Vagina (tissue), 2 donors: ENCODE measurements at regions not wholly inside any gene's neighbourhood (a gene's known extent, or its start where the extent isn't known, plus 50 kb on each side); places are given as distances from the start of the nearest gene placed in this dataset.

ENCODE experiments used
- DNase-seq, 2 donors: peaks; one replicate each; pipeline ENCODE4 v3.0.0-alpha.2; 2017; ENCODE audit errors: extremely low spot score in 2 of 2
- H3K27ac ChIP-seq: fragments of 200-600 bp; sonication (generic); one replicate; pipeline ENCODE4 v1.5.1; 2019
- H3K27me3 ChIP-seq: fragments of 200-600 bp; sonication (generic); one replicate; pipeline ENCODE4 v1.5.1; 2019
- H3K36me3 ChIP-seq, 2 donors: fragments of 200-600 bp; sonication (generic); one replicate each; pipeline ENCODE4 v1.5.1; 2017 to 2019
- H3K4me1 ChIP-seq: fragments of 200-600 bp; sonication (generic); one replicate; pipeline ENCODE4 v1.5.1; 2019
- H3K4me3 ChIP-seq, 2 donors: fragments of 200-600 bp; sonication (generic); 1 replicate in 1 of 2; 2 replicates in 1 of 2; pipeline ENCODE4 v1.5.1; 2016 to 2019
- H3K9me3 ChIP-seq: fragments of 200-600 bp; sonication (generic); one replicate; pipeline ENCODE4 v1.5.1; 2019
- CTCF ChIP-seq, 3 experiments: fragments of 450-650 bp in 2 of 3; fragments of 200-600 bp in 1 of 3; sonication (generic) in 1 of 3; IDR thresholded peaks; one replicate each; pipeline ENCODE4 v1.5.1; 2017 to 2019; ENCODE audit warnings: antibody characterized with exemption in 3 of 3, mild to moderate bottlenecking in 2 of 3, moderate library complexity in 2 of 3
- POLR2A ChIP-seq, 2 donors: fragments of 450-650 bp; IDR thresholded peaks; one replicate each; pipeline ENCODE4 v1.6.1; 2017; ENCODE audit warnings: antibody characterized with exemption in 2 of 2, mild to moderate bottlenecking in 2 of 2, moderate library complexity in 2 of 2
- POLR2AphosphoS5 ChIP-seq, 2 donors: sonication (generic); formaldehyde crosslinking; IDR thresholded peaks; one replicate each; pipeline ENCODE4 v1.9.0; 2017; ENCODE audit warnings: antibody characterized with exemption in 2 of 2, mild to moderate bottlenecking in 2 of 2, low read depth in 1 of 2; ENCODE audit not compliant: insufficient read depth in 1 of 2
- intact Hi-C: fragments of 100-400 bp; cut with DNase I; formaldehyde crosslinking; loops from one replicate; pipeline ENCODE4 v1.15.1; 2023

- Histone ChIP-seq H3K4me3 (no peak overlapping the region), H3K36me3 (no peaks in the 10 kb centered on the region), H3K4me1 (no peaks in the 10 kb centered on the region), H3K27ac (no peak overlapping the region), H3K27me3 (no peaks in the 10 kb centered on the region), H3K9me3 (no peaks in the 10 kb centered on the region)
- DNase-seq, result no peak
- TF ChIP-seq POLR2AphosphoS5 (IDR thresholded peaks at IDR 0.05; ENCODE audit: insufficient read depth in 1 of 2, low read depth in 1 of 2), result no peak
- TF ChIP-seq POLR2A (IDR thresholded peaks at IDR 0.05), result no peak
- intact Hi-C loops, result no loop called here
These were observed 70.1 kb upstream of the CCDC190 start for GRCh38 chr1:162930976-162931560.

GRCh38 chr1:162930532-162930931 is 69.6 kb upstream of the CCDC190 start:
- H3K27ac ChIP-seq, result no peak overlapping the region
- H3K4me1 ChIP-seq, result no peaks in the 10 kb centered on the region
- H3K36me3 ChIP-seq, result no peaks in the 10 kb centered on the region
- no peaks in the 10 kb centered on the region for H3K27me3 ChIP-seq
- no peaks in the 10 kb centered on the region for H3K9me3 ChIP-seq
- TF ChIP-seq POLR2A (IDR thresholded peaks at IDR 0.05), result no peak
- no peak for TF ChIP-seq CTCF (IDR thresholded peaks at IDR 0.05)
- no peak for TF ChIP-seq POLR2AphosphoS5 (IDR thresholded peaks at IDR 0.05; ENCODE audit: insufficient read depth in 1 of 2, low read depth in 1 of 2)
- no peak for DNase-seq
- intact Hi-C loops, result no loop called here
- H3K4me3 ChIP-seq, result no peak overlapping the region

GRCh38 chr1:162929177-162929576 is 68.2 kb upstream of the CCDC190 start:
- intact Hi-C loops, result no loop called here
- H3K4me1 ChIP-seq, result no peaks in the 10 kb centered on the region
- no peak overlapping the region for H3K4me3 ChIP-seq
- no peaks in the 10 kb centered on the region for H3K27me3 ChIP-seq
- TF ChIP-seq POLR2A (IDR thresholded peaks at IDR 0.05) (no peak), CTCF (IDR thresholded peaks at IDR 0.05) (no peak), POLR2AphosphoS5 (IDR thresholded peaks at IDR 0.05; ENCODE audit: insufficient read depth in 1 of 2, low read depth in 1 of 2) (no peak)
- no peak overlapping the region for H3K27ac ChIP-seq
- DNase-seq, result no peak
- H3K9me3 ChIP-seq, result no peaks in the 10 kb centered on the region
- H3K36me3 ChIP-seq, result no peaks in the 10 kb centered on the region

- Histone ChIP-seq H3K27ac (no peak overlapping the region), H3K4me3 (no peak overlapping the region), H3K9me3 (no peaks in the 10 kb centered on the region), H3K36me3 (no peaks in the 10 kb centered on the region), H3K27me3 (no peaks in the 10 kb centered on the region), H3K4me1 (no peaks in the 10 kb centered on the region)
- TF ChIP-seq POLR2AphosphoS5 (IDR thresholded peaks at IDR 0.05; ENCODE audit: insufficient read depth in 1 of 2, low read depth in 1 of 2) (no peak), CTCF (IDR thresholded peaks at IDR 0.05) (no peak), POLR2A (IDR thresholded peaks at IDR 0.05) (no peak)
- intact Hi-C loops, result no loop called here
- no peak for DNase-seq
These were observed 67.2 kb upstream of the CCDC190 start for GRCh38 chr1:162928141-162928540.

GRCh38 chr1:162927421-162927820 is 66.4 kb upstream of the CCDC190 start:
- TF ChIP-seq POLR2A (IDR thresholded peaks at IDR 0.05) (no peak), POLR2AphosphoS5 (IDR thresholded peaks at IDR 0.05; ENCODE audit: insufficient read depth in 1 of 2, low read depth in 1 of 2) (no peak), CTCF (IDR thresholded peaks at IDR 0.05) (no peak)

More at GRCh38 chr1:162927421-162927820, 66.4 kb upstream of the CCDC190 start:
- Histone ChIP-seq H3K4me3 (no peak overlapping the region), H3K36me3 (no peaks in the 10 kb centered on the region), H3K27me3 (no peaks in the 10 kb centered on the region), H3K9me3 (no peaks in the 10 kb centered on the region), H3K4me1 (no peaks in the 10 kb centered on the region), H3K27ac (no peak overlapping the region)
- no peak for DNase-seq
- intact Hi-C loops, result no loop called here
